ENCODE measurements at regions not wholly inside any gene's neighbourhood (a gene's known extent, or its start where the extent isn't known, plus 50 kb on each side); places are given as distances from the start of the nearest gene placed in this dataset.

GRCh38 chr2:366706-367105 is 78.8 kb upstream of the ALKAL2 start:
- H3K4me1 ChIP-seq (ENCODE audit: control insufficient read depth in 2 of 3, insufficient read depth in 2 of 3, low read depth in 1 of 3, low read length in 3 of 3): no peaks in the 10 kb centered on the region
- DNase-seq (no peak), FAIRE-seq (no peak)
- H3K9me3 ChIP-seq (ENCODE audit: control insufficient read depth in 2 of 3, insufficient read depth in 1 of 3, low read length in 3 of 3): peaks cover 0 to 5% (median 2%) of the 10 kb centered on the region in 3 donors
- no peak overlapping the region for H3K9ac ChIP-seq (ENCODE audit: low read length in 3 of 3)
- H3K27ac ChIP-seq (ENCODE audit: low read depth in 2 of 2, low read length in 2 of 2): no peak overlapping the region
- no peaks in the 10 kb centered on the region for H3K27me3 ChIP-seq (ENCODE audit: control insufficient read depth, insufficient read depth, low read length)
- no peaks in the 10 kb centered on the region for H3K36me3 ChIP-seq (ENCODE audit: control insufficient read depth in 2 of 3, insufficient read depth in 3 of 3, low read length in 3 of 3)
- TF ChIP-seq CTCF (IDR thresholded peaks at IDR 0.05; ENCODE audit: borderline replicate concordance, extremely low read depth, insufficient read depth): no peak
- intact Hi-C loops (cut with DNase I): no loop called here
- H3K4me3 ChIP-seq (ENCODE audit: low read length in 3 of 3): no peak overlapping the region

GRCh38 chr2:365367-366275 is 77.7 kb upstream of the ALKAL2 start:
- no peak for TF ChIP-seq CTCF (IDR thresholded peaks at IDR 0.05; ENCODE audit: borderline replicate concordance, extremely low read depth, insufficient read depth)
- Histone ChIP-seq H3K9ac (ENCODE audit: low read length in 3 of 3) (no peak overlapping the region), H3K27me3 (ENCODE audit: control insufficient read depth, insufficient read depth, low read length) (no peaks in the 10 kb centered on the region), H3K27ac (ENCODE audit: low read depth in 2 of 2, low read length in 2 of 2) (no peak overlapping the region), H3K4me3 (ENCODE audit: low read length in 3 of 3) (no peak overlapping the region), H3K4me1 (ENCODE audit: control insufficient read depth in 2 of 3, insufficient read depth in 2 of 3, low read depth in 1 of 3, low read length in 3 of 3) (no peaks in the 10 kb centered on the region), H3K9me3 (ENCODE audit: control insufficient read depth in 2 of 3, insufficient read depth in 1 of 3, low read length in 3 of 3) (peaks cover 0 to 2% (median 1%) of the 10 kb centered on the region in 3 donors), H3K36me3 (ENCODE audit: control insufficient read depth in 2 of 3, insufficient read depth in 3 of 3, low read length in 3 of 3) (no peaks in the 10 kb centered on the region)
- DNase-seq (no peak), FAIRE-seq (no peak)
- intact Hi-C loops (cut with DNase I): no loop called here

- FAIRE-seq (no peak), DNase-seq (no peak)
- Histone ChIP-seq H3K9me3 (ENCODE audit: control insufficient read depth in 2 of 3, insufficient read depth in 1 of 3, low read length in 3 of 3) (peaks cover 0 to 2% (median 0%) of the 10 kb centered on the region in 3 donors), H3K4me1 (ENCODE audit: control insufficient read depth in 2 of 3, insufficient read depth in 2 of 3, low read depth in 1 of 3, low read length in 3 of 3) (no peaks in the 10 kb centered on the region), H3K36me3 (ENCODE audit: control insufficient read depth in 2 of 3, insufficient read depth in 3 of 3, low read length in 3 of 3) (no peaks in the 10 kb centered on the region), H3K27me3 (ENCODE audit: control insufficient read depth, insufficient read depth, low read length) (no peaks in the 10 kb centered on the region), H3K4me3 (ENCODE audit: low read length in 3 of 3) (no peak overlapping the region), H3K27ac (ENCODE audit: low read depth in 2 of 2, low read length in 2 of 2) (no peak overlapping the region), H3K9ac (ENCODE audit: low read length in 3 of 3) (no peak overlapping the region)
- intact Hi-C loops (cut with DNase I): no loop called here
- TF ChIP-seq CTCF (IDR thresholded peaks at IDR 0.05; ENCODE audit: borderline replicate concordance, extremely low read depth, insufficient read depth): no peak
These were observed 76.1 kb upstream of the ALKAL2 start for GRCh38 chr2:363824-364470.
